T-cell (primary cell): ENCODE measurements at regions not wholly inside any gene's neighbourhood (a gene's known extent, or its start where the extent isn't known, plus 50 kb on each side); places are given as distances from the start of the nearest gene placed in this dataset.

ENCODE experiments used
- ATAC-seq, 4 experiments: fragments of 200-7000 bp in 3 of 4; fragments of 150-1000 bp in 1 of 4; cut with Tn5 transposase; replicated peaks in 1 of 4; 1 replicate in 3 of 4; 2 replicates in 1 of 4; pipeline ENCODE4 v1.10.0; 2021; ENCODE audit warnings: moderate library complexity in 3 of 4, mild to moderate bottlenecking in 2 of 4, moderate number of reproducible peaks in 1 of 4
- CTCF ChIA-PET, 2 donors: fragments of 300-600 bp; sonication (Branson Sonifier 250); formaldehyde crosslinking; loops; one replicate each; lab custom pipeline; 2022; ENCODE audit warnings: antibody characterized with exemption in 2 of 2; lab: Charles Lee
- POLR2A ChIA-PET, 2 donors: fragments of 300-600 bp; sonication (Branson Sonifier 250); formaldehyde crosslinking; loops; one replicate each; lab custom pipeline; 2022; ENCODE audit warnings: antibody characterized with exemption in 2 of 2; lab: Charles Lee
- DNase-seq, 35 experiments: peaks; one replicate each; pipeline versions ENCODE4 v3.0.0 to v3.0.0-alpha.2; 2013 to 2023
- H3K27ac ChIP-seq: one replicate; pipeline ENCODE4 v1.5.1; 2013; ENCODE audit warnings: low read length
- H3K27me3 ChIP-seq, 2 experiments: replicated peaks in 1 of 2; 1 replicate in 1 of 2; 2 replicates in 1 of 2; pipeline versions ENCODE4 v1.6.1 to v1.7.0; 2013; ENCODE audit warnings: low read length in 1 of 2, mixed read lengths in 1 of 2; ENCODE audit not compliant: control insufficient read depth in 2 of 2, insufficient read depth in 2 of 2; ENCODE audit errors: extremely low read depth in 1 of 2
- H3K36me3 ChIP-seq, 2 donors: 1 replicate in 1 of 2; 2 replicates in 1 of 2; pipeline versions ENCODE4 v1.6.1 to v1.7.0; 2013; ENCODE audit warnings: low read length in 1 of 2; ENCODE audit not compliant: control insufficient read depth in 2 of 2, insufficient read depth in 1 of 2; ENCODE audit errors: extremely low read depth in 1 of 2
- H3K4me1 ChIP-seq, 2 experiments: 1 replicate in 1 of 2; 2 replicates in 1 of 2; pipeline versions ENCODE4 v1.6.1 to v1.7.0; 2013; ENCODE audit warnings: low read length in 2 of 2, mixed read lengths in 1 of 2; ENCODE audit not compliant: insufficient read depth in 2 of 2, control insufficient read depth in 1 of 2; ENCODE audit errors: extremely low read depth in 1 of 2
- H3K4me3 ChIP-seq, 2 donors: 1 replicate in 1 of 2; 2 replicates in 1 of 2; pipeline versions ENCODE4 v1.5.1 to v1.7.0; 2013; ENCODE audit warnings: mild to moderate bottlenecking in 2 of 2, low read length in 1 of 2, moderate library complexity in 1 of 2; ENCODE audit not compliant: control insufficient read depth in 1 of 2; ENCODE audit errors: extremely low read depth in 1 of 2
- H3K9me3 ChIP-seq: 2 replicates; pipeline ENCODE4 v1.7.0; 2013
- H3K27ac Mint-ChIP-seq, 2 donors: one replicate each; pipeline ENCODE4 v1.8.0; 2020 to 2021; ENCODE audit warnings: mild to moderate bottlenecking in 2 of 2, mixed read lengths in 2 of 2
- H3K27me3 Mint-ChIP-seq, 2 donors: one replicate each; pipeline ENCODE4 v1.8.0; 2021 to 2022; ENCODE audit warnings: mixed read lengths in 2 of 2
- H3K36me3 Mint-ChIP-seq: one replicate; pipeline ENCODE4 v1.8.0; 2021; ENCODE audit warnings: mixed read lengths
- H3K4me1 Mint-ChIP-seq, 3 donors: one replicate each; pipeline ENCODE4 v1.8.0; 2020 to 2022; ENCODE audit warnings: mixed read lengths in 3 of 3, mild to moderate bottlenecking in 1 of 3
- H3K4me3 Mint-ChIP-seq, 3 donors: one replicate each; pipeline ENCODE4 v1.8.0; 2020 to 2022; ENCODE audit warnings: mild to moderate bottlenecking in 3 of 3, mixed read lengths in 3 of 3, moderate library complexity in 3 of 3
- H3K9me3 Mint-ChIP-seq, 3 donors: one replicate each; pipeline ENCODE4 v1.8.0; 2020 to 2022; ENCODE audit warnings: mixed read lengths in 3 of 3
- WGBS: methylation state at CpG from one replicate; pipeline ENCODE4 v1.1.5; 2013; ENCODE audit warnings: missing lambda C conversion rate; ENCODE audit not compliant: insufficient coverage; 5-methylcytosine and 5-hydroxymethylcytosine counted together

DNA sequence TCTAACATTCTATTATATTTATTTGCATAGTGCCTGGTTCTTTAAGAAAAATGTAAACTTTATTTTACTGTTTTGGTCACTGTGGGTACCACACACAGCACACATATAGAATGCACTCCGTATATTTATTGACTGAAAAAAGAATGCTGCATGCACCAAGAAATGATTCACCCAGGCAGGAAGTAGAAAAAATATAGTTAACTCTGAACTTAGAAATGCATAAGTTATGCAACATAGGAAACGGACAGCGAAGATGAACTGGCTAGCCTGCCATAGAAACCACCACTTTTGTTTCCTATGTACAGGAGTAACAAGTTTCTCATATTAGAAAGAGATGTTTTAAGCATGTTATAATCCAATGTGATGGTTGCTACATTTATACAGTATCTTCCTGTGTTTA is 635.8 kb downstream of the DSC3 start:
- H3K4me3 Mint-ChIP-seq: no peak overlapping the region
- no CpG with 5 or more reads among the region's 3 CpGs for WGBS
- ATAC-seq (no peak), DNase-seq (no peak)
- H3K4me1 Mint-ChIP-seq: no peaks in the 10 kb centered on the region
- H3K36me3 ChIP-seq: no peaks in the 10 kb centered on the region
- ChIA-PET POLR2A (no interaction called here), CTCF (no interaction called here)
- no peak overlapping the region for H3K4me3 ChIP-seq
- peaks cover 13 to 25% (median 16%) of the 10 kb centered on the region in 3 donors for H3K9me3 Mint-ChIP-seq
- no peak overlapping the region for H3K27ac ChIP-seq
- no peaks in the 10 kb centered on the region for H3K4me1 ChIP-seq
- H3K9me3 ChIP-seq: no peaks in the 10 kb centered on the region
- H3K36me3 Mint-ChIP-seq: no peaks in the 10 kb centered on the region
- H3K27me3 Mint-ChIP-seq: no peaks in the 10 kb centered on the region
- H3K27ac Mint-ChIP-seq: no peak overlapping the region
- no peaks in the 10 kb centered on the region for H3K27me3 ChIP-seq

GRCh38 chr18:30405038-30405437 is 637.5 kb downstream of the DSC3 start:
- no peak overlapping the region for H3K27ac Mint-ChIP-seq
- no peaks in the 10 kb centered on the region for H3K27me3 Mint-ChIP-seq
- no peaks in the 10 kb centered on the region for H3K4me1 Mint-ChIP-seq
- Histone ChIP-seq H3K36me3 (no peaks in the 10 kb centered on the region), H3K9me3 (no peaks in the 10 kb centered on the region), H3K27ac (no peak overlapping the region), H3K27me3 (no peaks in the 10 kb centered on the region), H3K4me3 (no peak overlapping the region), H3K4me1 (no peaks in the 10 kb centered on the region)
- no CpG with 5 or more reads among the region's 1 CpG for WGBS
- POLR2A ChIA-PET: interaction anchor here in 1 of 2 donors (0.7 kb wide), 1 partner anchor 269 kb away, joined by 3 read pairs; no protein-coding TSS in a partner anchor
- CTCF ChIA-PET: no interaction called here
- DNase-seq: no peak
- ATAC-seq: no peak
- H3K4me3 Mint-ChIP-seq: no peak overlapping the region
- peaks cover 16 to 30% (median 19%) of the 10 kb centered on the region in 3 donors for H3K9me3 Mint-ChIP-seq
- H3K36me3 Mint-ChIP-seq: no peaks in the 10 kb centered on the region

- Mint-ChIP-seq H3K4me3 (no peak overlapping the region), H3K27ac (no peak overlapping the region), H3K27me3 (no peaks in the 10 kb centered on the region), H3K36me3 (no peaks in the 10 kb centered on the region), H3K4me1 (no peaks in the 10 kb centered on the region), H3K9me3 (peaks cover 10 to 27% (median 21%) of the 10 kb centered on the region in 3 donors)
- WGBS: no CpG with 5 or more reads among the region's 1 CpG
- Histone ChIP-seq H3K9me3 (no peaks in the 10 kb centered on the region), H3K27me3 (no peaks in the 10 kb centered on the region), H3K36me3 (no peaks in the 10 kb centered on the region), H3K4me1 (no peaks in the 10 kb centered on the region), H3K4me3 (no peak overlapping the region), H3K27ac (no peak overlapping the region)
- CTCF ChIA-PET: no interaction called here
- no peak for ATAC-seq
- POLR2A ChIA-PET: no interaction called here
- DNase-seq: no peak
Observed at GRCh38 chr18:30404422-30404821, 638.1 kb downstream of the DSC3 start.

GRCh38 chr18:30403278-30403677 is 639.3 kb downstream of the DSC3 start:
- no peaks in the 10 kb centered on the region for H3K36me3 Mint-ChIP-seq
- ChIA-PET POLR2A (no interaction called here), CTCF (no interaction called here)
- H3K4me1 ChIP-seq: no peaks in the 10 kb centered on the region
- no peak for ATAC-seq
- WGBS: no CpG with 5 or more reads among the region's 3 CpGs
- no peak overlapping the region for H3K27ac ChIP-seq
- H3K4me3 Mint-ChIP-seq: no peak overlapping the region
- no peak overlapping the region for H3K27ac Mint-ChIP-seq
- H3K27me3 ChIP-seq: no peaks in the 10 kb centered on the region
- H3K36me3 ChIP-seq: no peaks in the 10 kb centered on the region
- no peaks in the 10 kb centered on the region for H3K27me3 Mint-ChIP-seq
- DNase-seq: no peak
- H3K9me3 ChIP-seq: no peaks in the 10 kb centered on the region
- H3K4me3 ChIP-seq: no peak overlapping the region
- H3K4me1 Mint-ChIP-seq: no peaks in the 10 kb centered on the region
- H3K9me3 Mint-ChIP-seq: peaks cover 5 to 20% (median 20%) of the 10 kb centered on the region in 3 donors

- no peaks in the 10 kb centered on the region for H3K36me3 ChIP-seq
- no peaks in the 10 kb centered on the region for H3K4me1 ChIP-seq
- no CpG with 5 or more reads among the region's 2 CpGs for WGBS
- ChIA-PET POLR2A (no interaction called here), CTCF (no interaction called here)
- Mint-ChIP-seq H3K27ac (no peak overlapping the region), H3K4me1 (no peaks in the 10 kb centered on the region), H3K9me3 (peaks cover 4 to 14% (median 12%) of the 10 kb centered on the region in 3 donors), H3K27me3 (no peaks in the 10 kb centered on the region), H3K4me3 (no peak overlapping the region), H3K36me3 (no peaks in the 10 kb centered on the region)
- H3K9me3 ChIP-seq: no peaks in the 10 kb centered on the region
- H3K4me3 ChIP-seq: no peak overlapping the region
- no peaks in the 10 kb centered on the region for H3K27me3 ChIP-seq
- DNase-seq (no peak), ATAC-seq (no peak)
- no peak overlapping the region for H3K27ac ChIP-seq
Observed at GRCh38 chr18:30387401-30387800, 655.1 kb downstream of the DSC3 start.

DNA sequence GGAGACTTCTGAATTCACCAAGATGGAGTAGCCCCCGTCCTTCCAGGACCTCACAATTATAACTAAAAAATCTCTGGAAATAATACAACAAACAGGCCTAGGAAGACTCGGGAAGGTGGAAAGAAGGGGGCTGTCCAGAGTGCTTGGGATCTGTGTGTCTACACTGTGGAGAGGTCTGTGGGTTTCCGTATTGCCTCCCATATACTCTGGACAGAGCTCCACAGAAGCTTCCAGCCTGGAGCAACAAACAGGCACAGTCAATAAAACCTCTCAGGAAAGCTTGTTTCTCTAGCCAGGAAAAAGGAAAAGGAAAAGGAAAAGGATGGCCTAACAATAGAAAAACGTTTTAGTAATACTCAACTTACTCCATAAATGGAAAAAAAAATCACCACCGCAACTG is 655.9 kb downstream of the DSC3 start:
- WGBS: 17% methylated on average over 1 of the region's 5 CpGs
- no peaks in the 10 kb centered on the region for H3K36me3 Mint-ChIP-seq
- CTCF ChIA-PET: no interaction called here

DNA sequence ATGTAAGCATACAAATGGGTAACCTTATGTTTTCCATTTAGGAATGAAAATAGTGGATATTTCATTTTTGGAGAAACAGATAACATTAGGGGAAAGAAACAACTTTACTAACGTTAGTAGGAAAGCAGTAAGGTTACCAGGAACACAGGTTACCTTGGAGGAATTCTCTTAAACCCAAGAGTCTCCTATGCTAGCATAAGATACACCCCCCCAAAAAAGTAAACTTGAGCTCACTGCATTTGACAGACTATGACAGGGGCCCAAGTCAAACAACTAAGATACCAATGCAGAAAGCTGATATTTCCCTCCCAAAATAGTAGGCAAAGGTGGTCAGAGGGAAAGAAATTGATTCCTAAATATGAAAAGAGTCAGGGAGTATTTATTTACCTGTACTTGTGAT is 656.9 kb downstream of the DSC3 start:
- Mint-ChIP-seq H3K4me1 (no peaks in the 10 kb centered on the region), H3K27me3 (no peaks in the 10 kb centered on the region), H3K9me3 (peaks cover 4 to 20% (median 14%) of the 10 kb centered on the region in 3 donors), H3K36me3 (no peaks in the 10 kb centered on the region), H3K4me3 (no peak overlapping the region), H3K27ac (no peak overlapping the region)
- CTCF ChIA-PET: no interaction called here
- H3K27ac ChIP-seq: no peak overlapping the region
- H3K36me3 ChIP-seq: no peaks in the 10 kb centered on the region
- no CpG with 5 or more reads among the region's 1 CpG for WGBS
- H3K4me3 ChIP-seq: no peak overlapping the region
- POLR2A ChIA-PET: no interaction called here
- H3K4me1 ChIP-seq: no peaks in the 10 kb centered on the region
- no peaks in the 10 kb centered on the region for H3K9me3 ChIP-seq
- no peak for ATAC-seq
- no peak for DNase-seq
- H3K27me3 ChIP-seq: no peaks in the 10 kb centered on the region

More for the DNA sequence above, 655.9 kb downstream of the DSC3 start:
- Mint-ChIP-seq H3K9me3 (peaks cover 4 to 20% (median 11%) of the 10 kb centered on the region in 3 donors), H3K27ac (no peak overlapping the region), H3K4me1 (no peaks in the 10 kb centered on the region), H3K4me3 (no peak overlapping the region), H3K27me3 (no peaks in the 10 kb centered on the region)
- DNase-seq (no peak), ATAC-seq (no peak)
- Histone ChIP-seq H3K27ac (no peak overlapping the region), H3K4me1 (no peaks in the 10 kb centered on the region), H3K36me3 (no peaks in the 10 kb centered on the region), H3K27me3 (no peaks in the 10 kb centered on the region), H3K9me3 (no peaks in the 10 kb centered on the region), H3K4me3 (no peak overlapping the region)
- POLR2A ChIA-PET: no interaction called here
